ENCODE measurements at regions not wholly inside any gene's neighbourhood (a gene's known extent, or its start where the extent isn't known, plus 50 kb on each side); places are given as distances from the start of the nearest gene placed in this dataset.

DNA sequence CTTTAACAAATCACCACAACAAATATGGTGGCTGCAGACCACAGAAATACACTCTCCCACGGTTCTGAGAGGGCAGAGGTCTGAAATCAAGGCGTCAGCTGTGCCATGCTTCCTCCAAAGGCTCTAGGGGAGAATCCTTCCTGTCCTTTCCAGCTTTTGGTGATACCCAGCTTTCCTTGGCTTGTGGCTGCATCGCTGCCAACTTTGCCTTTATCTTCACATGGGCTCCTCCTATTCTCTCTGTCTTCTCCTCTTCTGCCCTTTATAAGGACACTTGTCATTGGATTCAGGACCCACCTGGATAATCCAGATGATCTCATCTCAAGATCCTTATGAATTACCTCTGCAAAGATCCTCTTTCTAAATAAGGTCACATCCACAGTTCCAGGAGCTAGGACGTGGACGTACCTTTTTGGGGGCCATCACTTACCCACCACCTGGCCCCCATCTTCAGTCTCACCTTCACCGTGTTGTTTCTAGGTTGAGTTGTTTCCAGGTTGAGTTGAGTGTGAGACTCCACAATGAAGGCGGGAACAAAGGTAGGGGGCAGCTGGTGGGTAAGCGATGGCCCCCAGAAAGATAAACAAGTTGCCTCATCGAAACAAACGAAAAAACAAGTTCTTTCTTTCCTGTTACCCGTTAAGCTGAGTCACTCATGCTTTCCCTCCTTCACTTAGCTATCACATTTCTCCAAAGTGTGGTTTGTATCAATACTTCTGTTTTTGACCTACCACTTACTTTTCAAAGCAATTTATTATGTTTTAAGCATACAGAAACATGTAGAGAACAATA lies 68.9 kb upstream of the SLC22A16 start (continued):
- TF ChIP-seq BACH1 (IDR thresholded peaks at IDR 0.05; ENCODE audit: low read length) (no peak), CBX5 (IDR thresholded peaks at IDR 0.05; ENCODE audit: low read depth, low read length) (no peak), ZNF274 (IDR thresholded peaks at IDR 0.05; ENCODE audit: borderline replicate concordance, extremely low read depth, low read length) (no peak), HDAC6 (IDR thresholded peaks at IDR 0.05; ENCODE audit: low read depth, low read length) (no peak), BCL11A (IDR thresholded peaks at IDR 0.05; ENCODE audit: low read depth in 2 of 2, low read length in 2 of 2) (no peak), TEAD4 (IDR thresholded peaks at IDR 0.05; ENCODE audit: low read depth, low read length) (no peak), CEBPB (IDR thresholded peaks at IDR 0.05; ENCODE audit: low read depth, low read length) (no peak)
- TF ChIP-seq, protein P1, sequence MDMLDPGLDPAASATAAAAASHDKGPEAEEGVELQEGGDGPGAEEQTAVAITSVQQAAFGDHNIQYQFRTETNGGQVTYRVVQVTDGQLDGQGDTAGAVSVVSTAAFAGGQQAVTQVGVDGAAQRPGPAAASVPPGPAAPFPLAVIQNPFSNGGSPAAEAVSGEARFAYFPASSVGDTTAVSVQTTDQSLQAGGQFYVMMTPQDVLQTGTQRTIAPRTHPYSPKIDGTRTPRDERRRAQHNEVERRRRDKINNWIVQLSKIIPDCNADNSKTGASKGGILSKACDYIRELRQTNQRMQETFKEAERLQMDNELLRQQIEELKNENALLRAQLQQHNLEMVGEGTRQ (IDR thresholded peaks at IDR 0.05; ENCODE audit: low read length): no peak

All from H1 (cell line).